ENCODE measurements at regions not wholly inside any gene's neighbourhood (a gene's known extent, or its start where the extent isn't known, plus 50 kb on each side); places are given as distances from the start of the nearest gene placed in this dataset.

GRCh38 chr18:57909620-57910019 is 106.5 kb upstream of the ATP8B1 start:
- H3K27ac Mint-ChIP-seq (ENCODE audit: unreplicated experiment), result no peak overlapping the region
- H3K4me3 Mint-ChIP-seq (ENCODE audit: unreplicated experiment), result no peak overlapping the region

GRCh38 chr18:57908092-57908491 is 105.0 kb upstream of the ATP8B1 start:
- Mint-ChIP-seq H3K4me3 (ENCODE audit: unreplicated experiment) (no peak overlapping the region), H3K9me3 (ENCODE audit: unreplicated experiment) (no peaks in the 10 kb centered on the region), H3K27ac (ENCODE audit: unreplicated experiment) (no peak overlapping the region), H3K36me3 (ENCODE audit: low read depth, unreplicated experiment) (no peaks in the 10 kb centered on the region), H3K27me3 (ENCODE audit: unreplicated experiment) (no peaks in the 10 kb centered on the region), H3K4me1 (ENCODE audit: unreplicated experiment) (peaks cover 18% of the 10 kb centered on the region)
- DNase-seq (ENCODE audit: low spot score), result no peak
- TF ChIP-seq, protein P1, sequence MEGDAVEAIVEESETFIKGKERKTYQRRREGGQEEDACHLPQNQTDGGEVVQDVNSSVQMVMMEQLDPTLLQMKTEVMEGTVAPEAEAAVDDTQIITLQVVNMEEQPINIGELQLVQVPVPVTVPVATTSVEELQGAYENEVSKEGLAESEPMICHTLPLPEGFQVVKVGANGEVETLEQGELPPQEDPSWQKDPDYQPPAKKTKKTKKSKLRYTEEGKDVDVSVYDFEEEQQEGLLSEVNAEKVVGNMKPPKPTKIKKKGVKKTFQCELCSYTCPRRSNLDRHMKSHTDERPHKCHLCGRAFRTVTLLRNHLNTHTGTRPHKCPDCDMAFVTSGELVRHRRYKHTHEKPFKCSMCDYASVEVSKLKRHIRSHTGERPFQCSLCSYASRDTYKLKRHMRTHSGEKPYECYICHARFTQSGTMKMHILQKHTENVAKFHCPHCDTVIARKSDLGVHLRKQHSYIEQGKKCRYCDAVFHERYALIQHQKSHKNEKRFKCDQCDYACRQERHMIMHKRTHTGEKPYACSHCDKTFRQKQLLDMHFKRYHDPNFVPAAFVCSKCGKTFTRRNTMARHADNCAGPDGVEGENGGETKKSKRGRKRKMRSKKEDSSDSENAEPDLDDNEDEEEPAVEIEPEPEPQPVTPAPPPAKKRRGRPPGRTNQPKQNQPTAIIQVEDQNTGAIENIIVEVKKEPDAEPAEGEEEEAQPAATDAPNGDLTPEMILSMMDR (IDR thresholded peaks at IDR 0.05; ENCODE audit: unreplicated experiment), result no peak

More at GRCh38 chr18:57909620-57910019, 106.5 kb upstream of the ATP8B1 start:
- H3K36me3 Mint-ChIP-seq (ENCODE audit: low read depth, unreplicated experiment), result no peaks in the 10 kb centered on the region
- H3K9me3 Mint-ChIP-seq (ENCODE audit: unreplicated experiment), result no peaks in the 10 kb centered on the region
- no peaks in the 10 kb centered on the region for H3K27me3 Mint-ChIP-seq (ENCODE audit: unreplicated experiment)
- H3K4me1 Mint-ChIP-seq (ENCODE audit: unreplicated experiment), result peaks cover 18% of the 10 kb centered on the region
- no peak for DNase-seq (ENCODE audit: low spot score)
- TF ChIP-seq, protein P1 (IDR thresholded peaks at IDR 0.05; ENCODE audit: unreplicated experiment), result no peak

- H3K9me3 Mint-ChIP-seq (ENCODE audit: unreplicated experiment), result no peaks in the 10 kb centered on the region
- H3K4me3 Mint-ChIP-seq (ENCODE audit: unreplicated experiment), result no peak overlapping the region
- no peak overlapping the region for H3K27ac Mint-ChIP-seq (ENCODE audit: unreplicated experiment)
- peaks cover 18% of the 10 kb centered on the region for H3K4me1 Mint-ChIP-seq (ENCODE audit: unreplicated experiment)
- TF ChIP-seq, protein P1 (IDR thresholded peaks at IDR 0.05; ENCODE audit: unreplicated experiment), result no peak
- no peaks in the 10 kb centered on the region for H3K36me3 Mint-ChIP-seq (ENCODE audit: low read depth, unreplicated experiment)
- no peaks in the 10 kb centered on the region for H3K27me3 Mint-ChIP-seq (ENCODE audit: unreplicated experiment)
- DNase-seq (ENCODE audit: low spot score), result no peak
These were observed 104.4 kb upstream of the ATP8B1 start for GRCh38 chr18:57907550-57907949.

- Mint-ChIP-seq H3K9me3 (ENCODE audit: unreplicated experiment) (no peaks in the 10 kb centered on the region), H3K27me3 (ENCODE audit: unreplicated experiment) (no peaks in the 10 kb centered on the region), H3K36me3 (ENCODE audit: low read depth, unreplicated experiment) (no peaks in the 10 kb centered on the region), H3K4me1 (ENCODE audit: unreplicated experiment) (peaks cover 18% of the 10 kb centered on the region), H3K4me3 (ENCODE audit: unreplicated experiment) (no peak overlapping the region), H3K27ac (ENCODE audit: unreplicated experiment) (no peak overlapping the region)
- DNase-seq (ENCODE audit: low spot score), result no peak
- TF ChIP-seq, protein P1 (IDR thresholded peaks at IDR 0.05; ENCODE audit: unreplicated experiment), result no peak
These were observed 103.7 kb upstream of the ATP8B1 start for GRCh38 chr18:57906852-57907251.

DNA sequence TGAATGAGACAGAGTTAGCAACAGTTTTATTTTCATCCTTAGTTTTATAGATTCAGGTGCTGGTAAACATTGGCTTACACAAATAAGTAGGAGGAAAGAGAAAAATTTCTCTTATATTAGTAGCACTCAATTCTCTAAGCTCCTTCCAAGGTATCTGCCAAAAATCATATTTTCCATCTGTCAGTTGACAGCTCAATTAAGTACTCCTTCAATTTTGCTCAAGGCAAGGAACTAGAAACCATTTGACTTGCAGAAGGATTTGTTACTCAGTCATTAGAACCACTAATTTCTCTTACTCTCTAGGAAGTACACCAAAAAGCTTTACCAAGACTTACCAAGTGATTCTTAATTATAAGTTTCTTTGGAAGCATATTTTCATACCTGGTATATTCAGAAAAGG is 101.4 kb upstream of the ATP8B1 start:
- H3K27me3 Mint-ChIP-seq (ENCODE audit: unreplicated experiment), result no peaks in the 10 kb centered on the region
- H3K9me3 Mint-ChIP-seq (ENCODE audit: unreplicated experiment), result no peaks in the 10 kb centered on the region
- peaks cover 18% of the 10 kb centered on the region for H3K4me1 Mint-ChIP-seq (ENCODE audit: unreplicated experiment)
- TF ChIP-seq, protein P1 (IDR thresholded peaks at IDR 0.05; ENCODE audit: unreplicated experiment), result no peak
- H3K36me3 Mint-ChIP-seq (ENCODE audit: low read depth, unreplicated experiment), result no peaks in the 10 kb centered on the region
- no peak overlapping the region for H3K27ac Mint-ChIP-seq (ENCODE audit: unreplicated experiment)
- no peak overlapping the region for H3K4me3 Mint-ChIP-seq (ENCODE audit: unreplicated experiment)
- DNase-seq (ENCODE audit: low spot score), result no peak

Measured in endothelial cell (in vitro differentiated cells).